Spleen (tissue), 11 donors: ENCODE measurements at regions not wholly inside any gene's neighbourhood (a gene's known extent, or its start where the extent isn't known, plus 50 kb on each side); places are given as distances from the start of the nearest gene placed in this dataset.

Experiments
- DNase-seq: peaks from one replicate; pipeline ENCODE4 v3.0.0-alpha.2; 2020
- H3K27ac ChIP-seq, 8 donors: fragments of 200-600 bp; sonication (generic) in 7 of 8; 1 replicate in 4 of 8; 2 replicates in 4 of 8; pipeline versions ENCODE4 v1.5.0 to v1.8.0; 2016 to 2021; ENCODE audit warnings: inconsistent platforms in 4 of 8, mild to moderate bottlenecking in 4 of 8, moderate library complexity in 1 of 8
- H3K27me3 ChIP-seq, 7 donors: fragments of 200-600 bp; sonication (generic) in 6 of 7; replicated peaks in 1 of 7; 1 replicate in 4 of 7; 2 replicates in 3 of 7; pipeline versions ENCODE4 v1.5.0 to v1.8.0; 2016 to 2021; ENCODE audit warnings: inconsistent platforms in 3 of 7, mild to moderate bottlenecking in 1 of 7
- H3K36me3 ChIP-seq, 6 donors: fragments of 200-600 bp; sonication (generic) in 5 of 6; 1 replicate in 4 of 6; 2 replicates in 2 of 6; pipeline versions ENCODE4 v1.5.0 to v1.8.0; 2016 to 2021; ENCODE audit warnings: inconsistent platforms in 2 of 6
- H3K4me1 ChIP-seq, 6 donors: fragments of 200-600 bp; sonication (generic) in 5 of 6; 1 replicate in 3 of 6; 2 replicates in 3 of 6; pipeline versions ENCODE4 v1.5.0 to v1.8.0; 2016 to 2021; ENCODE audit warnings: inconsistent platforms in 3 of 6
- H3K4me3 ChIP-seq, 8 donors: fragments of 200-600 bp; sonication (generic) in 7 of 8; 1 replicate in 4 of 8; 2 replicates in 4 of 8; pipeline versions ENCODE4 v1.5.0 to v1.8.0; 2016 to 2021; ENCODE audit warnings: inconsistent platforms in 4 of 8, mild to moderate bottlenecking in 4 of 8, moderate library complexity in 2 of 8
- H3K9me3 ChIP-seq, 8 donors: fragments of 200-600 bp; sonication (generic) in 7 of 8; 1 replicate in 4 of 8; 2 replicates in 4 of 8; pipeline versions ENCODE4 v1.5.0 to v1.8.0; 2016 to 2021; ENCODE audit warnings: inconsistent platforms in 4 of 8
- CTCF ChIP-seq, 11 experiments: fragments of 200-600 bp in 7 of 11; fragments of 450-650 bp in 4 of 11; sonication (generic) in 4 of 11; IDR thresholded peaks in 8 of 11; conservative IDR thresholded peaks in 3 of 11; 1 replicate in 7 of 11; 2 replicates in 4 of 11; pipeline versions ENCODE4 v1.4.0 to v1.8.0; 2016 to 2021; ENCODE audit warnings: antibody characterized with exemption in 11 of 11, inconsistent platforms in 4 of 11, mild to moderate bottlenecking in 1 of 11
- POLR2A ChIP-seq, 3 donors: fragments of 450-650 bp; IDR thresholded peaks; one replicate each; pipeline ENCODE4 v1.5.1; 2017; ENCODE audit warnings: antibody characterized with exemption in 3 of 3, mild to moderate bottlenecking in 1 of 3
- POLR2AphosphoS5 ChIP-seq, 3 donors: sonication (generic); formaldehyde crosslinking; IDR thresholded peaks; one replicate each; pipeline ENCODE4 v1.5.1; 2017; ENCODE audit warnings: antibody characterized with exemption in 3 of 3
- WGBS, 5 donors: extraction: QIAGEN DNeasy Blood & Tissue Kit in 3 of 5; methylation state at CpG; one replicate each; pipeline versions ENCODE4 v1.1.5 to v1.1.7; 2013 to 2018; 5-methylcytosine and 5-hydroxymethylcytosine counted together
- intact Hi-C: fragments of 100-400 bp; cut with DNase I; formaldehyde crosslinking; loops from one replicate; pipeline ENCODE4 v1.15.0; 2023; ENCODE audit warnings: low total_unique reads
- donor health status: healthy with polysubstance abuse.
- donor health status: DM: no; HTN: no; CAD: no; lungs with moderate emphysema.
- donor health status: DM: no; HTN: no; CAD: no.
- donor health status: Bipolar disorder and iron deficiency.
- donor health status: healthy.
- donor health status: DM: no; HTN: no; CAD: no.
- donor health status: DM: yes; HTN: yes; CAD: no.

DNA sequence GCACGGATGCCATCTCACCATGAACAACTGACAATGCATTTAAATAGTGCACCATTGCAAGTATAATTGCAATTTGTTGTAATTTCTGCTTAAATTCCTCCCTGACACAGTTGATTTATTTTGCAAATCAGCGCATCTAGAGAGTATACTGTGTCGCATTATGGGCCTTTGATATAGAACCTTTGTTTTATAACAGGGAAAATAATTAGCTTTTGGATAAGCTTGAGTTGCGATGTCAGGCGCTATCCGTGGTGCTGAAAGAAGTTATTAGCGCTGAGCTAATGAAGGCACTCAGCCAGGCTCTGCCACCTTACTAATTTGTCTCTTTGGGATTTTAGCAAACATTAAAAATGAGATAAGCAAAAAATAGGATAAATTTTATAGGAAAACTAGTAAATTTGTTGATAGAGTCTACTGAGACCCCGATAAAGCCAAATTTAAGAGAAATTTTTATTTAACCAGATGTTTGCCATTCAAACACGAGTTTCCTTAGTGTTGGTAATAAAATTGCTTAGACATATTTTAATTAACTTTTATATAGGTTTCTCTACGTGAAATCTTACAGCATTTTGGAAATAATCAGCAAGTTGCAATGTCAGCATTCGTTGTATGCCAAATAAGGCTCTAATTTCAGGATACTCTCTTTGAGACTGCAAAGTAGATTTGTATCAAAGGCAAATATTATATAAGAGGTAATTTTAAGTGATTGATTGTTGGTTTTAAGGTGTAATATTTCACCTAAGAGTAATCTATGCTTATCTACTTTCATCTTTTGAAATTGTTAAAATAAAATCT, 355.5 kb downstream of the TLR4 start:
- Histone ChIP-seq H3K27ac (no peak overlapping the region), H3K4me3 (no peak overlapping the region), H3K4me1 (no peaks in the 10 kb centered on the region), H3K9me3 (no peaks in the 10 kb centered on the region), H3K27me3 (no peaks in the 10 kb centered on the region), H3K36me3 (no peaks in the 10 kb centered on the region)
- WGBS, 5 donors, result 24 to 30% (median 28%) methylated on average over 11 of the region's 11 CpGs
- intact Hi-C loops, result no loop called here
- DNase-seq, result no peak
- TF ChIP-seq POLR2A (IDR thresholded peaks at IDR 0.05), result no peak
- no peak for TF ChIP-seq POLR2AphosphoS5 (IDR thresholded peaks at IDR 0.05)
- no peak for TF ChIP-seq CTCF (IDR thresholded peaks at IDR 0.05 in 8 of 11, conservative IDR thresholded peaks at IDR 0.05 in 3 of 11)

GRCh38 chr9:118083161-118083560, 379.0 kb downstream of the TLR4 start:
- H3K4me3 ChIP-seq, result no peak overlapping the region
- intact Hi-C loops, result no loop called here
- no peaks in the 10 kb centered on the region for H3K4me1 ChIP-seq
- no peaks in the 10 kb centered on the region for H3K36me3 ChIP-seq
- H3K27me3 ChIP-seq, result no peaks in the 10 kb centered on the region
- 83 to 93% (median 85%) methylated on average over 13 of the region's 13 CpGs for WGBS, 5 donors
- H3K9me3 ChIP-seq, result no peaks in the 10 kb centered on the region
- H3K27ac ChIP-seq, result no peak overlapping the region
- DNase-seq, result no peak
- TF ChIP-seq POLR2A (IDR thresholded peaks at IDR 0.05), result no peak
- no peak for TF ChIP-seq POLR2AphosphoS5 (IDR thresholded peaks at IDR 0.05)
- no peak for TF ChIP-seq CTCF (IDR thresholded peaks at IDR 0.05 in 8 of 11, conservative IDR thresholded peaks at IDR 0.05 in 3 of 11)

- Histone ChIP-seq H3K36me3 (no peaks in the 10 kb centered on the region), H3K27me3 (no peaks in the 10 kb centered on the region), H3K9me3 (no peaks in the 10 kb centered on the region), H3K27ac (no peak overlapping the region), H3K4me1 (no peaks in the 10 kb centered on the region), H3K4me3 (no peak overlapping the region)
- TF ChIP-seq CTCF (IDR thresholded peaks at IDR 0.05 in 8 of 11, conservative IDR thresholded peaks at IDR 0.05 in 3 of 11) (no peak), POLR2AphosphoS5 (IDR thresholded peaks at IDR 0.05) (no peak), POLR2A (IDR thresholded peaks at IDR 0.05) (no peak)
- 78 to 91% (median 87%) methylated on average over 2 of the region's 2 CpGs for WGBS, 5 donors
- DNase-seq, result no peak
- intact Hi-C loops, result no loop called here
Measured at GRCh38 chr9:118088090-118088489, 383.9 kb downstream of the TLR4 start.

DNA sequence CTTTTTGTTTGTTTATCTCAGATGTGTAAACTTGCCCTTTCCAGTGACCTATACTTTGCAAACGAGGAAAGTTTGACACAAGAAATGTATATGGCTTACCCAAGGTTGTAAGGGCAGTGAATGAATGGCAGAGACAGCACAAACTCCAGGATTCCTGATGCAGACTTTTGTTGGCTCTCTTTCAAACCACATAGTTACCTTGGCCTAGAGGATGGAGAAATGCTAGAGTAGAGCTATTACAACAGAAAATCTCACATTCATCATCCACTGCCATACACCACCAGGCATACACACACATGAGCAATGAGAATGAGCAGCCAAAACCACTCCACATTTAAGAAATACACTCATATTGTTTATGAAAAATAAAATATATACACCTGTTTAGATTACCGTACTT, 387.0 kb downstream of the TLR4 start:
- no peaks in the 10 kb centered on the region for H3K9me3 ChIP-seq
- no peaks in the 10 kb centered on the region for H3K4me1 ChIP-seq
- TF ChIP-seq CTCF (IDR thresholded peaks at IDR 0.05 in 8 of 11, conservative IDR thresholded peaks at IDR 0.05 in 3 of 11) (no peak), POLR2AphosphoS5 (IDR thresholded peaks at IDR 0.05) (no peak), POLR2A (IDR thresholded peaks at IDR 0.05) (no peak)
- intact Hi-C loops, result no loop called here
- H3K36me3 ChIP-seq, result no peaks in the 10 kb centered on the region
- DNase-seq, result no peak
- no peaks in the 10 kb centered on the region for H3K27me3 ChIP-seq
- no peak overlapping the region for H3K27ac ChIP-seq
- H3K4me3 ChIP-seq, result no peak overlapping the region
- 62 to 76% (median 67%) methylated on average over 2 of the region's 2 CpGs for WGBS, 5 donors
